ENCODE measurements at regions not wholly inside any gene's neighbourhood (a gene's known extent, or its start where the extent isn't known, plus 50 kb on each side); places are given as distances from the start of the nearest gene placed in this dataset.

- POLR2A ChIA-PET = no interaction called here
- H3K9me2 ChIP-seq (ENCODE audit: insufficient read depth) = no peaks in the 10 kb centered on the region
- no peaks in the 10 kb centered on the region for H3K79me2 ChIP-seq (ENCODE audit: insufficient read depth, low read length)
- no peak overlapping the region for H3K9ac ChIP-seq (ENCODE audit: low read length)
- CTCF ChIA-PET = no interaction called here
- H3K4me2 ChIP-seq (ENCODE audit: low read length) = no peak overlapping the region
- H2AFZ ChIP-seq (ENCODE audit: low read depth, low read length, poor library complexity, severe bottlenecking) = no peak overlapping the region
- intact Hi-C loops (cut with micrococcal nuclease) = loop anchor here (10.0 kb wide), 2 partner anchors 300 to 940 kb away; no protein-coding TSS in a partner anchor
- no peaks in the 10 kb centered on the region for H3K9me3 ChIP-seq (ENCODE audit: control insufficient read depth in 1 of 2, insufficient read depth in 1 of 2, low read depth in 1 of 2, low read length in 2 of 2)
- no peaks in the 10 kb centered on the region for H3K36me3 ChIP-seq (ENCODE audit: control insufficient read depth in 1 of 2, insufficient read depth in 2 of 2, low read length in 2 of 2)
- no peak overlapping the region for H3K4me3 ChIP-seq (replicated peaks in 1 of 2; ENCODE audit: low read depth in 1 of 2, low read length in 2 of 2)
- H4K20me1 ChIP-seq (ENCODE audit: insufficient read depth) = no peaks in the 10 kb centered on the region
- DNase-seq (ENCODE audit: low read depth, low spot score) (no peak), ATAC-seq (no peak)
- TF ChIP-seq SP1 (IDR thresholded peaks at IDR 0.05; ENCODE audit: low read depth) (no peak), ZBTB33 (IDR thresholded peaks at IDR 0.05; ENCODE audit: extremely low read depth, insufficient replicate concordance, low read length) (no peak), FOSL1 (IDR thresholded peaks at IDR 0.05; ENCODE audit: low read depth) (no peak), JUND (IDR thresholded peaks at IDR 0.05) (no peak), MAX (IDR thresholded peaks at IDR 0.05) (no peak), EZH2 (IDR thresholded peaks at IDR 0.05) (no peak), ELF1 (IDR thresholded peaks at IDR 0.05; ENCODE audit: borderline replicate concordance, low read depth) (no peak), POLR2AphosphoS5 (IDR thresholded peaks at IDR 0.05; ENCODE audit: low read depth, low read length) (no peak), RAD21 (IDR thresholded peaks at IDR 0.05; ENCODE audit: low read depth) (no peak), POLR2A (IDR thresholded peaks at IDR 0.05; ENCODE audit: borderline replicate concordance, extremely low read depth, insufficient read depth, insufficient read length) (no peak), ZFX (IDR thresholded peaks at IDR 0.05) (no peak), REST (IDR thresholded peaks at IDR 0.05; ENCODE audit: low read depth) (no peak), YY1 (IDR thresholded peaks at IDR 0.05; ENCODE audit: extremely low read depth, insufficient replicate concordance, low read depth, low read length) (no peak), SIN3A (IDR thresholded peaks at IDR 0.05; ENCODE audit: low read depth) (no peak), CTCF (IDR thresholded peaks at IDR 0.05 in 2 of 3, conservative IDR thresholded peaks at IDR 0.05 in 1 of 3; ENCODE audit: borderline replicate concordance in 1 of 3, insufficient read depth in 1 of 3, low read depth in 2 of 3, low read length in 2 of 3) (no peak), TCF7L2 (IDR thresholded peaks at IDR 0.05; ENCODE audit: borderline replicate concordance, extremely low read depth, insufficient read depth, insufficient read length) (no peak), EZH2phosphoT487 (IDR thresholded peaks at IDR 0.05; ENCODE audit: borderline replicate concordance) (no peak), CBX3 (IDR thresholded peaks at IDR 0.05; ENCODE audit: low read depth) (no peak), ATF3 (IDR thresholded peaks at IDR 0.05) (no peak), EGR1 (IDR thresholded peaks at IDR 0.05; ENCODE audit: low read depth) (no peak)
- no peaks in the 10 kb centered on the region for H3K4me1 ChIP-seq (ENCODE audit: control insufficient read depth in 1 of 2, insufficient read depth in 2 of 2, low read length in 2 of 2)
- H3K27me3 ChIP-seq (ENCODE audit: insufficient read depth, low read length) = no peaks in the 10 kb centered on the region
- RAD21 ChIA-PET (ENCODE audit: low non-redundant PET in 1 of 2, low total read pairs in 2 of 2, uncharacterized antibody in 2 of 2, unreplicated experiment in 2 of 2) = no interaction called here
- no peak overlapping the region for H3K27ac ChIP-seq (ENCODE audit: low read depth, low read length)
- no TSS peak for BruUV-seq (replicated peaks)
These were observed 156.1 kb downstream of the DIO2 start for GRCh38 chr14:80055226-80055625.

Measured in HCT116 (cell line).